Natural killer cell (primary cell): ENCODE measurements at regions not wholly inside any gene's neighbourhood (a gene's known extent, or its start where the extent isn't known, plus 50 kb on each side); places are given as distances from the start of the nearest gene placed in this dataset.

ENCODE experiments used
- ATAC-seq, 3 donors: fragments of 150-1000 bp in 2 of 3; fragments of 200-7000 bp in 1 of 3; cut with Tn5 transposase; 1 replicate in 1 of 3; 2 replicates in 2 of 3; pipeline ENCODE4 v1.10.0; 2021; ENCODE audit warnings: mild to moderate bottlenecking in 2 of 3, moderate library complexity in 2 of 3
- DNase-seq, 2 donors: peaks; one replicate each; pipeline versions ENCODE4 v3.0.0 to v3.0.0-alpha.2; 2013 to 2021; ENCODE audit warnings: mixed read lengths in 1 of 2
- H3K27ac ChIP-seq: one replicate; pipeline ENCODE4 v1.5.1; 2013; ENCODE audit warnings: mild to moderate bottlenecking, low read length
- H3K27me3 ChIP-seq: one replicate; pipeline ENCODE4 v1.6.1; 2013; ENCODE audit warnings: low read length; ENCODE audit not compliant: control insufficient read depth, insufficient read depth
- H3K36me3 ChIP-seq: one replicate; pipeline ENCODE4 v1.6.1; 2013; ENCODE audit warnings: low read length; ENCODE audit not compliant: control insufficient read depth, insufficient read depth
- H3K4me1 ChIP-seq: one replicate; pipeline ENCODE4 v1.6.1; 2013; ENCODE audit warnings: low read length; ENCODE audit not compliant: control insufficient read depth, insufficient read depth
- H3K4me3 ChIP-seq: one replicate; pipeline ENCODE4 v1.5.1; 2013; ENCODE audit warnings: low read length
- H3K9me3 ChIP-seq: one replicate; pipeline ENCODE4 v1.6.1; 2013; ENCODE audit warnings: low read length; ENCODE audit not compliant: control insufficient read depth, insufficient read depth
- H3K27ac Mint-ChIP-seq, 2 donors: one replicate each; pipeline ENCODE4 v1.8.0; 2022; ENCODE audit warnings: mild to moderate bottlenecking in 2 of 2, mixed read lengths in 2 of 2, moderate library complexity in 1 of 2
- H3K27me3 Mint-ChIP-seq, 2 donors: one replicate each; pipeline ENCODE4 v1.8.0; 2022; ENCODE audit warnings: low read depth in 2 of 2, mixed read lengths in 2 of 2
- H3K36me3 Mint-ChIP-seq: one replicate; pipeline ENCODE4 v1.8.0; 2022; ENCODE audit warnings: mixed read lengths
- H3K4me1 Mint-ChIP-seq, 2 donors: one replicate each; pipeline ENCODE4 v1.8.0; 2022; ENCODE audit warnings: mixed read lengths in 2 of 2
- H3K4me3 Mint-ChIP-seq: one replicate; pipeline ENCODE4 v1.8.0; 2022; ENCODE audit warnings: mild to moderate bottlenecking, moderate library complexity, mixed read lengths
- H3K9me3 Mint-ChIP-seq, 2 donors: one replicate each; pipeline ENCODE4 v1.8.0; 2022; ENCODE audit warnings: mixed read lengths in 2 of 2
- WGBS: methylation state at CpG from one replicate; pipeline ENCODE4 v1.1.7; 2013; ENCODE audit warnings: missing lambda C conversion rate; ENCODE audit not compliant: insufficient coverage; 5-methylcytosine and 5-hydroxymethylcytosine counted together
- intact Hi-C: fragments of 100-400 bp; cut with micrococcal nuclease; formaldehyde crosslinking; loops from one replicate; pipeline ENCODE4 v1.14.2; 2022
- TF ChIP-seq, protein P1 (sequence below): fragments of 200-600 bp; IDR thresholded peaks from one replicate; pipeline ENCODE4 v1.8.0; 2022; ENCODE audit warnings: antibody characterized with exemption

- DNase-seq = no peak
- no peak overlapping the region for H3K4me3 Mint-ChIP-seq
- no peaks in the 10 kb centered on the region for H3K27me3 Mint-ChIP-seq
- H3K9me3 Mint-ChIP-seq = peaks cover 9 to 18% of the 10 kb centered on the region in 2 donors
- TF ChIP-seq, protein P1, sequence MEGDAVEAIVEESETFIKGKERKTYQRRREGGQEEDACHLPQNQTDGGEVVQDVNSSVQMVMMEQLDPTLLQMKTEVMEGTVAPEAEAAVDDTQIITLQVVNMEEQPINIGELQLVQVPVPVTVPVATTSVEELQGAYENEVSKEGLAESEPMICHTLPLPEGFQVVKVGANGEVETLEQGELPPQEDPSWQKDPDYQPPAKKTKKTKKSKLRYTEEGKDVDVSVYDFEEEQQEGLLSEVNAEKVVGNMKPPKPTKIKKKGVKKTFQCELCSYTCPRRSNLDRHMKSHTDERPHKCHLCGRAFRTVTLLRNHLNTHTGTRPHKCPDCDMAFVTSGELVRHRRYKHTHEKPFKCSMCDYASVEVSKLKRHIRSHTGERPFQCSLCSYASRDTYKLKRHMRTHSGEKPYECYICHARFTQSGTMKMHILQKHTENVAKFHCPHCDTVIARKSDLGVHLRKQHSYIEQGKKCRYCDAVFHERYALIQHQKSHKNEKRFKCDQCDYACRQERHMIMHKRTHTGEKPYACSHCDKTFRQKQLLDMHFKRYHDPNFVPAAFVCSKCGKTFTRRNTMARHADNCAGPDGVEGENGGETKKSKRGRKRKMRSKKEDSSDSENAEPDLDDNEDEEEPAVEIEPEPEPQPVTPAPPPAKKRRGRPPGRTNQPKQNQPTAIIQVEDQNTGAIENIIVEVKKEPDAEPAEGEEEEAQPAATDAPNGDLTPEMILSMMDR = no peak
- Histone ChIP-seq H3K4me1 (no peaks in the 10 kb centered on the region), H3K27me3 (no peaks in the 10 kb centered on the region), H3K4me3 (no peak overlapping the region), H3K9me3 (no peaks in the 10 kb centered on the region), H3K36me3 (no peaks in the 10 kb centered on the region), H3K27ac (no peak overlapping the region)
- peaks cover 12% of the 10 kb centered on the region for H3K36me3 Mint-ChIP-seq
- no peak for ATAC-seq
- H3K27ac Mint-ChIP-seq = no peak overlapping the region
- H3K4me1 Mint-ChIP-seq = no peaks in the 10 kb centered on the region
- WGBS = 89% methylated on average over 4 of the region's 4 CpGs
- intact Hi-C loops = no loop called here
Measured at GRCh38 chr5:121279801-121280200, 571.9 kb upstream of the FTMT start.

GRCh38 chr5:121285801-121286521 is 565.7 kb upstream of the FTMT start:
- Mint-ChIP-seq H3K27me3 (no peaks in the 10 kb centered on the region), H3K4me1 (no peaks in the 10 kb centered on the region), H3K9me3 (peaks cover 16 to 18% of the 10 kb centered on the region in 2 donors), H3K36me3 (peaks cover 12% of the 10 kb centered on the region), H3K27ac (no peak overlapping the region), H3K4me3 (no peak overlapping the region)
- Histone ChIP-seq H3K27ac (no peak overlapping the region), H3K27me3 (no peaks in the 10 kb centered on the region), H3K9me3 (no peaks in the 10 kb centered on the region), H3K4me1 (no peaks in the 10 kb centered on the region), H3K36me3 (no peaks in the 10 kb centered on the region), H3K4me3 (no peak overlapping the region)
- 95% methylated on average over 2 of the region's 4 CpGs for WGBS
- TF ChIP-seq, protein P1 = no peak
- intact Hi-C loops = no loop called here
- no peak for ATAC-seq
- no peak for DNase-seq

- WGBS = no CpG with 5 or more reads among the region's 1 CpG
- Mint-ChIP-seq H3K27me3 (no peaks in the 10 kb centered on the region), H3K27ac (no peak overlapping the region), H3K36me3 (peaks cover 9% of the 10 kb centered on the region), H3K4me3 (no peak overlapping the region), H3K9me3 (peaks cover 9 to 18% of the 10 kb centered on the region in 2 donors), H3K4me1 (no peaks in the 10 kb centered on the region)
- DNase-seq (no peak), ATAC-seq (no peak)
- intact Hi-C loops = no loop called here
- Histone ChIP-seq H3K9me3 (no peaks in the 10 kb centered on the region), H3K27me3 (no peaks in the 10 kb centered on the region), H3K36me3 (no peaks in the 10 kb centered on the region), H3K4me1 (no peaks in the 10 kb centered on the region), H3K27ac (no peak overlapping the region), H3K4me3 (no peak overlapping the region)
- TF ChIP-seq, protein P1 = no peak
Measured at GRCh38 chr5:121288781-121289180, 562.9 kb upstream of the FTMT start.

DNA sequence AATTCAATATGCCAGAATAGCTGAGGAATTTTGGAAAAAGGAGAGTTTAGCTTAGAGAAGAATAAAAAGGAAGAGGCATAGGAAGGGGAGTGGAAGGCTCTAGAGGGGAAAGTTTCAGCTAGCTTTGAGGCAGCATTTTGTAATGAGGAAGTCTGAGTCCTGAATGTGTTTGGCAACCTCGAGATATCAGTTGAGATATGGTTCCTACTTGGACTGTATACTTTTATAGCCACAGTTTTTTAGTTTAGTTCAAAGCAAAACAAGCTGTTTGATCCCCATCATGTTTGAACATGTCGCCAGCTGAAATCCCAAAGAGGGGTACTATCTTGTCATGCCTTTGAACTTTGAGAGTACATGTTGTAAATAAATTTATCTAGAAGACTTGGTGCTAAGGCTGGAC is 559.0 kb upstream of the FTMT start:
- Histone ChIP-seq H3K4me1 (no peaks in the 10 kb centered on the region), H3K27me3 (no peaks in the 10 kb centered on the region), H3K4me3 (no peak overlapping the region), H3K9me3 (no peaks in the 10 kb centered on the region), H3K36me3 (no peaks in the 10 kb centered on the region), H3K27ac (no peak overlapping the region)
- DNase-seq (no peak), ATAC-seq (no peak)
- H3K9me3 Mint-ChIP-seq = peaks cover 8 to 10% of the 10 kb centered on the region in 2 donors
- H3K36me3 Mint-ChIP-seq = peaks cover 9% of the 10 kb centered on the region
- no peak overlapping the region for H3K27ac Mint-ChIP-seq
- no peaks in the 10 kb centered on the region for H3K27me3 Mint-ChIP-seq
- WGBS = 25% methylated on average over 2 of the region's 2 CpGs
- intact Hi-C loops = no loop called here
- H3K4me1 Mint-ChIP-seq = no peaks in the 10 kb centered on the region
- TF ChIP-seq, protein P1 = no peak
- no peak overlapping the region for H3K4me3 Mint-ChIP-seq
